Testis (tissue), 2 donors: ENCODE measurements at regions not wholly inside any gene's neighbourhood (a gene's known extent, or its start where the extent isn't known, plus 50 kb on each side); places are given as distances from the start of the nearest gene placed in this dataset.

ENCODE experiments used
- POLR2A ChIP-seq: fragments of 450-650 bp; IDR thresholded peaks from one replicate; pipeline ENCODE4 v1.6.1; 2017; ENCODE audit warnings: antibody characterized with exemption, mild to moderate bottlenecking, moderate library complexity
- TF ChIP-seq, protein P1 (sequence below), 3 experiments: fragments of 450-650 bp in 2 of 3; fragments of 200-600 bp in 1 of 3; sonication (generic) in 1 of 3; IDR thresholded peaks; one replicate each; pipeline ENCODE4 v1.5.1; 2016 to 2019; ENCODE audit warnings: antibody characterized with exemption in 3 of 3, mild to moderate bottlenecking in 2 of 3, moderate library complexity in 1 of 3

GRCh38 chr11:109223451-109223850, 198.5 kb upstream of the C11orf87 start:
- TF ChIP-seq, protein P1, sequence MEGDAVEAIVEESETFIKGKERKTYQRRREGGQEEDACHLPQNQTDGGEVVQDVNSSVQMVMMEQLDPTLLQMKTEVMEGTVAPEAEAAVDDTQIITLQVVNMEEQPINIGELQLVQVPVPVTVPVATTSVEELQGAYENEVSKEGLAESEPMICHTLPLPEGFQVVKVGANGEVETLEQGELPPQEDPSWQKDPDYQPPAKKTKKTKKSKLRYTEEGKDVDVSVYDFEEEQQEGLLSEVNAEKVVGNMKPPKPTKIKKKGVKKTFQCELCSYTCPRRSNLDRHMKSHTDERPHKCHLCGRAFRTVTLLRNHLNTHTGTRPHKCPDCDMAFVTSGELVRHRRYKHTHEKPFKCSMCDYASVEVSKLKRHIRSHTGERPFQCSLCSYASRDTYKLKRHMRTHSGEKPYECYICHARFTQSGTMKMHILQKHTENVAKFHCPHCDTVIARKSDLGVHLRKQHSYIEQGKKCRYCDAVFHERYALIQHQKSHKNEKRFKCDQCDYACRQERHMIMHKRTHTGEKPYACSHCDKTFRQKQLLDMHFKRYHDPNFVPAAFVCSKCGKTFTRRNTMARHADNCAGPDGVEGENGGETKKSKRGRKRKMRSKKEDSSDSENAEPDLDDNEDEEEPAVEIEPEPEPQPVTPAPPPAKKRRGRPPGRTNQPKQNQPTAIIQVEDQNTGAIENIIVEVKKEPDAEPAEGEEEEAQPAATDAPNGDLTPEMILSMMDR (IDR thresholded peaks at IDR 0.05) = no peak
- TF ChIP-seq POLR2A = no peak
